Femur (tissue), 1 donor: ENCODE measurements at regions not wholly inside any gene's neighbourhood (a gene's known extent, or its start where the extent isn't known, plus 50 kb on each side); places are given as distances from the start of the nearest gene placed in this dataset.

ENCODE experiments used
- DNase-seq: peaks from one replicate; pipeline ENCODE4 v3.0.0-alpha.2; 2017

DNA sequence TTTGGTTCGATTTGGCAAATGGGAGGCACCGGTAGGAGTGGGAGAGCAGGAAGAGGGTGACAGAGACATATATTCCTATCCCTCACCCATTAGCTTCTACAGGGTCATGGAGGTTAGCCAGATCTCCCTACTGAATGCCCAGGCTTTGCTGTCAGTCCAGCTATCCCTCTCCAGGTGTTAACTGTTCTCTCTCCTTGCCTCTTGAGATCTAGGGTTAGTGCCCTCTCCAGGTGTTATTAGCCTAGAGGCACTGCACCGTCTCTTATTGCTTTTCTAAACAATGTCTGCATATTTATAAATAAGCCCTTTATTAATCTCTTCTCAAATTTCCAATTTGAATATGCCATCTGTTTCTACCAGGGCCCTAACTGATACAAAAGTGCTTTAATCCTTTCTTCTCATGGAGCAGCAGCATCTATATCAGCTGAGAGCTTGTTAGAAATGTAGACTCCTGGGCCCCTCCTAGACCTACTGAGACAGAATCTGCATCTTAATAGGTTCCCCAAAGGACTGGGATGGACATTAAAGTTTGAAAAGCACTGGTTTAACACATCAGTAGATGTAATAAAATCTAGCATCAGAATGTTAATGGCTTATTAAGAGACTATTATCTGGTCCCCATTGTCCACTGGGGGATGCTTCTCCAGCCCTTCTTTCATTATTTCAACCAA, 322.5 kb upstream of the SLC24A2 start:
- DNase-seq = no peak

DNA sequence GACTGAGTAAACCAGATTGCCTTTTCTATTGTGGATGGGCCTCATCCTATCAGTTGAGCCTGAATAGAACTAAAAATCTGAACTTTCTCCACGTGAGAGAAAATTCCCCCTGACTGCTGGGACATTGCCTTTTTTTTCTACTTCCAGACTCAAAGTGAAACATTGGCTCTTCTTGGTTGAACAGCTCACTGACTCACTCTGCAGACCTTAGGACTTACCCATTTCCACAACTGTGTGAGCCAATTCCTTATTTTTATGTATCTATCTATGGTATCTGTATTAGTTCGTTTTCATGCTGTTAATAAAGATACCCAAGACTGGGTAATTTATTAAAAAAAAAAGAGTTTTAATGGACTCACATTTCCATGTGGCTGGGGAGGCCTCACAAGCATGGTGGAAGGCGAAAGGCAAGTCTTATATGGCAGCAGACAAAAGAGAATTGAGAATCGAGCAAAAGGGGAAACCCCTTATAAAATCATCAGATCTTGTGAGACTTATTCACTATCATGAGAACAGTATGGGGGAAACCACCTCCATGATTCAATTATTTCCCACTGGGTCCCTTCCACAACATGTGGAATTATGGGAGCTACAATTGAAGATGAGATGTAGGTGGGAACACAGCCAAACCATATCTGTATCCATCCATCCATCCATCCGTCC, 306.7 kb upstream of the SLC24A2 start:
- no peak for DNase-seq

DNA sequence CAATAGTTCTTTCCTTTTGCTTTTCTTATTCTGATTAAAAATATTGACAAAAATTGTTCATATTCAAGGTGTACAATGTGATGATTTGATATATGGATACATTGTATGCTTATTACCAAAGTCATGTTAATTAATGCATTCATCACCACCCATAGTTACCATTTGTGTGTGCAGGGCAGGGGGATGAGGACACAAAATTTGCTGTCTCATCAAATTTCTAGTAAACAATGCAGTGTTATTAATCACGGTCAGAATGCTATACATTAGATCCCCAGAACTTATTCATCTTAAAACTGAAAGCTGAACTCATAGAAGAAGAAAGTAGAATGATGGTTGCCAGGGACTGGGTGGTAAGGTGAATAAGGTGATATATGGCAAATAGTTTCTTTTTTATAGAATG, 303.7 kb upstream of the SLC24A2 start:
- no peak for DNase-seq

DNA sequence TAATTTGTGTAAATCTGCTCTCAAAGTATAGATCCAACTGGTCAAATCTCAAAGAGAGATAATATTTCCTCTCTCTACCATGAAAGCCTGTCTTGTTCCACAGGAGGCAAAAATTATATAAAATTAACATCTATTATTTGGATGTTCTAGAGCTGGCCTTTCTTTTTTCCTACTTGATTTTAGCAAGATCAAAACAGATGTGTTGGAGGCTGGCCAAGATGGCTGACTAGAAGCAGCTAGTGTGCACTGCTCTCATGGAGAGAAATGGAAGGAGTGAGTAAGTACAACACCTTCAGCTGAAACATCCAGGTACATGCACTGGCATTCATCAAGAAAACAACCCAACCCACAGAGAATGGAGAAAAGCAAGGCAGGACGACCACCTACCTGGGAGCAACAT, 298.6 kb upstream of the SLC24A2 start:
- DNase-seq = no peak

DNA sequence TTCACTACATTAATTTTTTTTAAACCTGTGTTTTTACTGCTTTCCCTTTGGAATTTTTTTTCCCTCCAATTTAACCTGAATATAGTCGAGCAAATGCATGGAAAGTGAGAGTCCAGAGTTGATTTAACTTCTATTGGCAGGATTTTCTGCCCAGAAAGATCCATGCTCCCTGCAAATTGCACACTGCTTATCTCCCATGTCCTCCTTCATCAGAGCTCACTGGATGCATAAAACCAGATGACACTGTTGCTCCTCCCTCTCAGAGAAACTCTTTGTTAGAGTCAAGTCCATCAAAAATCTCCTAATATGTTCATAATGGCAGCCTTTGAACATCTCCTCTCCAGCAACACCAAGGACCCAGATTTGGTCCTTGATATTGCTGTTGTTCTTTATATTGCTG, 297.0 kb upstream of the SLC24A2 start:
- DNase-seq = no peak

DNA sequence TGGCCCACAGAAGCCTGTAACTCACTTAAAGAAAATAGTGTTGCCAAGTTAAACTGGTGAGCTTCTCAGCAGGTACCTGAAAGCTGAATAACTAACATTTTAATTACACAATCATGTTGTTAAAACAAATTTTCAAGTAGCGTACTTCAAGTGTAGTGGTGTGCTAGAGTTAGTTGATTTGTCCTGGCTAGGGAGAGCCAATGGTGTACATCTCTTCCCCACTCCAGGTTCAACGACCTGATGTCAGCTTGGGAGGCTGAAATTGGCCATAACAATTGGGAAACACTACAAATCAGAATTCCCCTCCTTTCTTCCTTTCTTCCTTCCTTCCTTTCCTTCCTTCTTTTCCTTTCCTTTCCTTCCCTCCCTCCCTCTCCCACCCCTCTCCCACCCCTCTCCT, 295.3 kb upstream of the SLC24A2 start:
- DNase-seq = no peak

DNA sequence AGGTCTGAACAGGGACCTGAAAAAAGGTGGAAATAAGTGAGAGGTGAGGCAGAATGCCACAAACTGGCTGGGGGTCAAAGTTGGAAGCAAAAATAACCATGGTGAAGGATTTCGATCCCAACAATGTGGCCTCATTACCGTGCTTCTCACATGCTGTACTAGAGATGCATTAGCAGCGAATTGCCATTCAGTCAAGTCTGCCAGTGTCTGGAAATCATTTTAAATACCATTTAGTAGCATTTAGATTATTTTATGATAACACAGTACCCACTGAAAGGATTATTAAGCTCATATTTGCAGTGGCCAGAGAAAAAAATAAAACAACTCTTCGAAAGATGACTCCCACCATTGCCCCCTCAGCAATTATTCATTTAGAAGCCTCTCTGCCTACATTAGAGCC, 294.6 kb upstream of the SLC24A2 start:
- no peak for DNase-seq

DNA sequence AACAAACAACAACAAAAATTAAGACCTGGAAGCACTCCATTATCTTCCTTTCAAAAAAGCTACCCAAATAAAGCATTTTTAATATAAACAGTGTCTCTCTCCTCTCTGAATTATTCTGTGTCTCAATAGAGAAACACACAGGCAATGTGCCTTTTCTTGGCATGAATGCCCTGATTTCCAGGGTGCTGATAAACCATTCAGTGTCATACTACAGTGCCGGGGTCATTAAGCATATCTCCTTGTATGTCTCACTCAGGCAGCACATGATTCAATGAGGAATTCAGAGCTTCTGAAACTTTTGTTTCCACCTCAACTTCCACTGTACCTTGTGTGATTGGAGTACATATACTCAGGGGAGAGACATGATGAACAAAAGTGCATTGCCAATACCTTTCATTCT, 294.0 kb upstream of the SLC24A2 start:
- no peak for DNase-seq

DNA sequence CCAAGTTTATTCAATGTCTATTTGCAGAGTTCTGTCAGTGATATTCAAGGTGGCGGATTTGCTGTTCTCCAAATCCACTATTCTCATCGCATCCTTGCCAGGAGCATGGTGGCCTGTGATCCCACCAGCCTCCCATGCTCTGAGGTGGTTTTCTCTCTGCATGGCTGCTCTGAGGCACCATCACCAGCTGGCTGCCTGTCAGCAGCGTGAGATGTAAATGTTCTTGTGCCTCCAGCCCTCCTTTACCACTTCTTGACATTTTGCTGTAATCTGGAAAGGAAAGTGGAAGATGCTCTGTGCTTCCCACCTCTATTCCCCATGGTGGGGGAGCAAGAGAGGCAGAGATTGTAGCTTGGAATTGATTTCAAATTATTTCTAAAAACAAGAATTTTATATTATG, 293.6 kb upstream of the SLC24A2 start:
- no peak for DNase-seq

DNA sequence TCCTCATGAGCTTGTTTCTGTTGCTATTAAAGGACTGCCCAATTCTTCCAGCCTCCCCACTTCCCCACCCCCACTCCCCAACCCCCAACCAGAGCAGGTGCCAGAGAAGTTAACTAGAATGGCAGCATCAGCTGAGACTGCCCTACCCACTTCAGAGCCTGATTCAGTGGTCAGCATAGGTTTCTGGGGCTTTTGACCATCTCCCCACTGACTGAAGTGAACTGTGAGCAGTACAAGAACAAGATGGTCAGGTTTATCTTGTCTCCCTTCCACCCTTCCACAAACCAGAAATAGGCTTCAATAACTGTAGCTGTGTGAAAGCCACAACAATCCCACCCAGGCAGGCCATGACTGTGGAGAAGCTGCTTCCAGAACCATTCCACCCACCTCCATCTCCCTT, 289.4 kb upstream of the SLC24A2 start:
- no peak for DNase-seq

DNA sequence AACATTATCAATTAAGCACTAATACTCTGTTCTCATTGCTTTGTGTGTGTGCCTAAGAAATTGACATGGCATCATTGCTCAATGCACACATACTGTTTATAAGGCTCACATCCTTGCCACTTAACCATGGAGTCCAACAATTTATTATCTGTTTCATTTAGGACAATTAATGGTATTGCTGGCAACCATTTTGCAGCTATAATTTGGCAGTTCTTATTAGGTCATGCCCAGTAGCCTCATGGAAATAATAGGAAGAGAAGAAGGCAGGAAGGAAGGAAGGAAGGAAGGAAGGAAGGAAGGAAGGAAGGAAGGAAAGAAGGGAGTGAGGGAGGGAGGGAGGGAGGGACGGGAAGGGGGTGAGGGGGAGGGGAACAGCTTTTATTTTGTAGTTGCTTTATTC, 285.5 kb upstream of the SLC24A2 start:
- no peak for DNase-seq

DNA sequence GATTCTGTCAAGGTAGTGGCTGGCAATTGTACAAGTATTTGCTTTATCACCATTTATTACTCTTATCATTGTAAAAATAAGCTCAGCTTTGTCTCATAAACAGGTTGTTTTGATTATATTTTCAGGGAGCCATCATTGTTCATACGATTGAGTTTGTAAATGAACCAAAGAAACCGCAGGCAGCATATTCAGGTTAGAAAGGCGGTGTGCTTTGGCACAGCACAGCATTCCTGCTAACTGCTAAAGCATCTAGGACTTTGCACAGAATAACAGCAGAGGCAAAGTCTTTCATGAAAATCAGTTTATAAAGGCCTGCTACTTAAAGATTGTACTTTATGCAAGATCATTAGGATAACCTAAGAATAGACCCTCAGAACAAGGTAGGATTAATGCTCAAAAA, 281.5 kb upstream of the SLC24A2 start:
- no peak for DNase-seq

DNA sequence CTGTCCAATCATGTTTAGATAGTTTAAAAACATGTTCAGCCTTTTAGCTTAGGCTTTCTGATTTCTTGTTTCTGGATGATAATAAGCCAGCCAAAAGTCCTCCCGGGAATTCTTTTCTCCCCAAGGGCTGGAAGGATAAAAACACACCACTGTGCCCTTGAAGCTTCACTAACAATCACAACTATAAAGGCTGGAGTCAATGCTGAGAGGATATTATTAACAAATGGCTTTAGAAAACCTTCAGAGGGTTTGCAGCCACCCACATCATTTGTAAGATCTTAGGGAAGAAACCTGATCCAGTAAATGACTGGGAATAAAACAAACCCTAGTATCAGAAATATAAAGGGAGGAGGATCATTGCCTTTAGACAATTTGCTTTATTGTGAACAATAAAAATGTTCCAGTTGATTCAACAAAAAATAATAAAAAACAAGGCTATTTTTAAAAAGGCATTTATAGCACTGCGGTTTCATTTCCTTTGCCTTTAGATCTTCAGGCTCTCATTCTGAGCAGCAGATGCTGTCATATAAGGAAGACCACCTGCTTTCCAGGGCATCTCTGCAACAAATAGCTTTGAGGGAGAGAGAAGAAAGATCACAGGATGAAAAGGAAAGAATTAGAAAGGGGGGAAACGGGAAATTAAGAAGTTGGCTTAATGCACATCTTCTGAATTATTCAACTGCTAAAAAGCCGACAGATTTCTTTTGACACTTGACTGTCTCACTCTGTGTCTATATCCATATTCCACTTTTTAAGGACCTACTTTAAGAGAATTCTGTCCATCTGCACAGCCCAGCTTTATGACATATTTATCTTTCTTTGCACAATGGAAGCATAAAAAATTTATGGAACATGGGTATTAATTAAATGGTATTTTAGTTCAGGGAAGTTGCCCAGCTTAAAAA, 277.2 kb upstream of the SLC24A2 start:
- DNase-seq = no peak

DNA sequence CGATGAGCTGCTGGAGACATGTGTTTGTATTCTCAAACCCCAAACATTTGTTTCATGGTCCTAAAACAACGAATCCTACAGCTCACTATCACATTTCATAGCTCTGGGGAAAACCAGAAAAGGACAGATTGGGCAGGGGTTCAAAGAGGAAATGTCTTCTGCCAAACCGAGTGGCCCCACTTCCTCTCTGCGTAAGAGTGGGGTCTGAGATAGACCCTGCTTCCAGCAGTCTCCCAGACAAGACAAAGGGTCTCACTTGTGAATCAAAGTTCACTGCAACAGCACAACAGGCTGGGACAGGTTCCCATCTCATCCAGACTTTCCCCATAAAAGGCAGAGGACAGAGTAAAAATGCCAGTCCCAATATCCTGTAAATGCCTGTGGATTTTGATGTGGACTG, 276.2 kb upstream of the SLC24A2 start:
- no peak for DNase-seq

DNA sequence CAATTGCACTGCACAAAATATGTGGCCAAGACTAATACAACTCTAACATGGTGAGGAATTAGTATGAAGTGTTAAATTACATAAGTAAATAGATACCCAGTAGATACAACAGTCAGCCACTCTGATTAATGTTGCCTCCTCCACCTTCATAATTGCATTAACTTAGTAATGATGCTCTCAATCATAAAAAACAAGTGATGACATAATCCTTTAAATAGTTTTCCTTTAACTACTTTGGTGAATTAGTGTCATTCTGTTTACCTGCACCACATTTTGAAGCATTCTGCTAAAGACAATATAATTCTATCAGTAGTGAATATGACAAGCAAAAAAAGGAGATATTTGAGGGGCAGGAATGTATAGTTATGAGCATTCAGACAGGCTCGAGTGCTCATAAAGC, 265.9 kb upstream of the SLC24A2 start:
- no peak for DNase-seq

DNA sequence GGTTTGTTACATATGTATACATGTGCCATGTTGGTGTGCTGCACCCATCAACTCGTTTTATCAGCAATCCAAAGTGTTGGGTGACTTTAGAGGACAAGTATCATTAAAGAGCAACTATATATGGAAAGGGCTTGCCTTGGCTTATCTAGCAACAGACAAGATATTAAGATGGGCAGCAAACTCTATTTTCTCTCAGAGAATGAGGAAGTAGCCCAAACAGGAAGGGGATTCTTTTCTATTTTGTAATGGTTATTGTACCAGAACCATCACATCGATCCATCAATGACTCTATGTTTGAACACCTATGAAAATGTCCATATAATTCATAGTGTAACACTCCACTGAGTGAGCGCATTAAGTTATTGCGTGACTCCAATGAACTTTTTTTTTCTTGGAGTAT, 260.1 kb upstream of the SLC24A2 start:
- DNase-seq = no peak

DNA sequence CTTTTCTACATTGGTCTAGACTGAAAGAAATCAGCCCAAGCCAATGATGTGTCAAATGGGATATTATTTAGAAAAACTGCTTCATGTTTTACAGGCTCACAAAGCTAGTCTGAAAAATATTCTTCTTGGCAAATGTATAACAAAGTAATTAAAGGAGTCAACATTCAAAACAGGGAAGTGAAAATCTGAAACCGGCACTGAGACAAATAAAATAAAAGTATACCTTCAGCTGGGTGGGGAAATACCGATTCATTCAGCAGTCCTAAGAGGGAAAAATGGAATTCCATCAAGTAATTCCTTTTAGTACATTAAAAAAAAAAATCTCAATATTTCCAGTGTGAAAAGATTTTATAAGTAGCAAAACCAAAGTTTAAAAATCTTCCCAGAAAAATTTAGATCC, 259.6 kb upstream of the SLC24A2 start:
- DNase-seq = no peak

DNA sequence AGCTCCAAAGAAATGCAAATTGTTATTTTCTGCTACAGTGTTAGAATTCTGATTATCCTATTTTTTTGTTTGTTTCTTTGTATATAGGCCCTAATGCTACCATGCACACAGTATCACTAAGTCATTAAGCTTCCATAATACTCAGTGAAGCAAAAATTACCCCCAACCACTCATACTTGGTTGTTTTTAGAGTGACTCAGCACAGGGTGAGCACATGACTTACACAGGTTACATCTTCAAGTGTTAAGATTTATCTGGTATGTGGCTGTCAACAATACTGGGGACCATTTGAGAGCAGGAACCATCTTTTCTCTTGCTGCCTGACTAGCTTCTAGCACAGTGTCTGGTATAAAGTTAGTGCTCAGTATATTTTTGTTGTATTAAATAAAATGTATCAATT, 255.8 kb upstream of the SLC24A2 start:
- no peak for DNase-seq

DNA sequence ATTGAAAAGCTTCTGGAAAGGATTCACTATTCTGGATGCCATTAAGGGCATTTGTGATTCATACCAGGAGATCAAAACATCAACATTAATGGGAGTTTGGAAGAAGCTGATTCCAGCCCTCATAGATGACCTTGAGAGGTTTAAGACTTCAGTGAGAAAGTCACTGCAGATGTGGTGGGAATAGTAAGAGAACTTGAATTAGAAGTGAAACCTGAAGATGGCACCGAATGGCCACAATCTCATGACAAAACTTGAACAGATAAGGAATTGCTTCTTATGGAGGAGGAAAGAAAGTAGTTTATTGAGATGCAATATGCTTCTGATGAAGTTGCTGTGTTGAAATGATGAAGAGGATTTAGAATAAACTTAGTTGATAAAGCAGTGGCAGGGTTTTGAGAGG, 254.6 kb upstream of the SLC24A2 start:
- no peak for DNase-seq

DNA sequence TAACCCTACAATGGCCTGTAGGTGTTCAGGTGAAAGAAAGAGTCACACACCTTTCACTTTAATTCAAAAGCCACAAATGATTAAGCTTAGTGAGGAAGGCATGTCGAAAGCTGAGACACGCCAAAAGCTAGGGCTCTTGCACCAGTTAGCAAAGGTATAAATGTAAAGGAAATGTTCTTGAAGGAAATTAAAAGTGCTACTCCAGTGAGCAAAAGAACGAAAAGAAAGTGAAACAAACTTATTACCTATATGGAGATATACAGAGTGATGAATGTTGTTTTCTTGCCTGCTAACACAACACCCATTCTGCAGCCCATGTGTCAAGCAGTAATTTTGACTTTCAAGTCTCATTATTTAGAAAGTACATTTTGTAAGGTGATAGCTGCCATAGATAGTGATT, 254.2 kb upstream of the SLC24A2 start:
- DNase-seq = no peak

DNA sequence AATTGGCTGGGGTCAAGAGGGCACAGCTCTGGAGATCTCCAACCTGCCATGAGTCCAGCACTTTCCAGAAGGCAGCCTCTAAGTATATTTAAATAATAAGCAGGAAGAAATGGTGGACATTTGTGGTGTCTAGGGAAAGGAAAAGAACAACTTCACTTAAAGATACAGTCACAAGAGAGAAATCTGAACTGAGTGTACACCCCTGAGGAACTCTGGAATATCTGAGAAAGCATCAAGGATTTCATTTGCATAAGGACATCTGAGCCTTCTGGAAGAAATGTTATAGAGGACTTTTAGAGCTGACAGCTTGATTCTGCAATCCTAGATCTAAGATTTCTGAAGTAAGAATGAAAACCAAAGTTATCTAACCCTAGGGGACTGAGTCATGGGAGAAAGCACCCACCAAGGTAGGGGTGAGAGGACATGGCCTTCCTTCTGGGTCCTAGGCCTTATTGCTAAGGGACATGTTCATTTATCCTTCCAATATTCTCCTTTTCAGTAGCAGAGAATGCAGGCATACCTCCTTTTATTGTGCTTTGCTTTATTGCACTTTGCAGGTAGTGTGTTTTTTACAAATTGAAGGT, 253.4 kb upstream of the SLC24A2 start:
- DNase-seq = no peak

DNA sequence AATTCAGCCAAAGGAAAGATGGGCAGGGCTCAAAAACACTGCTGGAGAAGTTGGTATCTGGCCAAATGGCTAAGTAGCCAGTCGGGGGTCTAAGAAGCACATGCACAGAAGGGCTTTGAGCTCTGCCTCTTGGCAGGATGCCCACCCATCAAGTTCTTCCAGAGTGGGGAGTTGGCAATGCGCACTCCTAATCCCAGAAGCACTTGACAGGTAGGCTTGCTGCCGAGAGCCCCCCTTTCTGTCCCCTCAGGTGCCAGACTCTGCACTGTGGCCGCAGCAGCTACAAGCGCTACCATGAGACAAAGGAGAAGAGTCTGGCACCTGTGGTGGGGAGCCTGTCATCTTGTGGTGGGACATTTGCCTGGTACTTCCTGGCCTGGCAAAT, 252.9 kb upstream of the SLC24A2 start:
- no peak for DNase-seq

DNA sequence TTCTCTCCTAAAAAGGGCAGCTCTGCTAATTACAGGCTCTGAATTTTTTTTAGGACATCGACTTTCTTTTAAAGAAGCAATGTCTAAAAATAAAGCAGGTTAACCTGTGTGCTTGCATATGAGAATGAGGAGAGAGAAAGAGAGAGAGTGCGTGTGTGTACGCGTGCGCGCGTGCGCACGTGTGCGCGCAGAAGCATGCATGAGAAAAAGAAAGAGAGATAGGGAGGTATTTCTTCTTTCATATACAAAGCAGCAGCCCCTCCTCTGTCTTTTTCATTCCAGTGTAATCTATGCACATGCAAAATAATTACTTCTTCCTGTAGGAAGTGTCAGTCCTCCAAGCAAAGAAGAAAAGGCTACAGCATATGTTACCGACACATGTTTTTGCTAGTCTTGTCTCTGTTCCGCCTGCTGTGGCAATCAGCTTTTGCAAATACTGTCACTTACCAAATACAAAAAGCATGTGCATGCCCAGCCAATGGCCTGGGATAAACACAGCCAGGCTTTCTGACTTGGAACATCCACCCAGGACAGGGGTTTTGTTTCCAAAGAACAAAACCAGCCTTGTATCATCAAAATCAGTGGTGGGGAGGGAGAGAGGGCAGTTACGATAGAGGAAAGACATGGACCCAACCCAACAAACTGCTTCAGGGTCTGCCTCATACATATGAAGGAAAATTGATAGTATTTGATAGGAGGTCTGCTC, 252.3 kb upstream of the SLC24A2 start:
- DNase-seq = no peak
